ENCODE measurements at regions not wholly inside any gene's neighbourhood (a gene's known extent, or its start where the extent isn't known, plus 50 kb on each side); places are given as distances from the start of the nearest gene placed in this dataset.
"Not testable (repeated sequence)": the region's sequence is repeated elsewhere in the genome, so short reads cannot be mapped to it uniquely, and the experiment has no call there.

DNA sequence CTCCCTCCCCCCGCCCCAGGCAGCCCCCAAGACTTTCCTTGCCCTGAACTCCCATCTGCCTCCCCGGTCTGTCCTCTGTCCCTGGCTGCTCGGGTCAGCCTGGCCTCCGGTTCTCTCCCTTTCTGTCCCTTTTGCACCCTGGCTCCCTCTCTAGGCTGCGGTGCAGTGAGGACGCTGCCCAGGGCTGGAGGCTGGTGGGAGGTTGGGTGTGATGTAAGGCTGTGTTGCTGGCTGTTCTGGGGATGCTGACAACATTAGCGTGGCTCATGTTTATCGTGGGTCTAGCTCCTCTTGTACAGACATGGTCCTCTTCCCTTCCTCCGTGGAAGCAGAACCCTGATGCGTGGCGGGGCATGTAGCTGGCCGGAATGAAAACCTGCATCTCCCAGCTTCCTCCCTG lies 357.5 kb downstream of the CNTNAP3B start:
- DNase-seq; H3K4me3 ChIP-seq (ENCODE audit: low read length); H3K27me3 Mint-ChIP-seq; H3K4me1 ChIP-seq (ENCODE audit: insufficient read depth, low read length); ATAC-seq (ENCODE audit: poor library complexity); POLR2A ChIA-PET; H3K36me3 Mint-ChIP-seq (ENCODE audit: low read depth); H3K9me3 Mint-ChIP-seq; H3K4me3 Mint-ChIP-seq; H3K27ac ChIP-seq (ENCODE audit: low read depth in 1 of 2, low read length in 2 of 2); H3K36me3 ChIP-seq (ENCODE audit: insufficient read depth, low read length); CTCF ChIA-PET; intact Hi-C loops (cut with DNase I, micrococcal nuclease); H3K27ac Mint-ChIP-seq; H3K4me1 Mint-ChIP-seq (ENCODE audit: low read depth); H3K27me3 ChIP-seq (ENCODE audit: control insufficient read depth in 1 of 2, insufficient read depth in 2 of 2, low read length in 2 of 2); H3K9me3 ChIP-seq (ENCODE audit: control insufficient read depth in 1 of 2, insufficient read depth in 1 of 2, low read length in 2 of 2): not testable (repeated sequence)

DNA sequence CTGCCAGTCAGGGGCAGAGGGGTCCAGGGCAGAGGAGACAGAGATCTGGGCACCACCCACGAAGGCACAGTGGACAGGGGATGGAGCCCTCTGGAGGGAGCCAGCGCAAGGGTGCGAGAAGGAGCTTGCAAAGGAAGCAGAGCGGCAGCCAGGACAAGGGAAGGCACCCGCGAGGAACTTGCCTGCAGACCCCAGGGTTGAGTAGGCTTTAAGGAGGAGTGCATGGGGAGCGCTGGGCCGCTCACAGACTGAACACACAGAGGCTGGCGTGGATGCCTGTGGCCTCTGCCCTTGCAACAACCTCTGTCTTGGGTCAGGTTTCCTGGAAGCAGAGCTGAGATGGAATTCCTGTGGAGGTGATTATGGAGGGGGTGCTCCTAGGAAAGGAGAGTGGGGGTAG lies 374.4 kb downstream of the CNTNAP3B start:
- POLR2A ChIA-PET; H3K27me3 ChIP-seq (ENCODE audit: control insufficient read depth in 1 of 2, insufficient read depth in 2 of 2, low read length in 2 of 2); intact Hi-C loops (cut with DNase I, micrococcal nuclease); H3K9me3 Mint-ChIP-seq; CTCF ChIA-PET; H3K4me3 ChIP-seq (ENCODE audit: low read length); H3K36me3 ChIP-seq (ENCODE audit: insufficient read depth, low read length); H3K27ac Mint-ChIP-seq; ATAC-seq (ENCODE audit: poor library complexity); H3K27me3 Mint-ChIP-seq; H3K4me3 Mint-ChIP-seq; H3K9me3 ChIP-seq (ENCODE audit: control insufficient read depth in 1 of 2, insufficient read depth in 1 of 2, low read length in 2 of 2); DNase-seq; H3K27ac ChIP-seq (ENCODE audit: low read depth in 1 of 2, low read length in 2 of 2); H3K36me3 Mint-ChIP-seq (ENCODE audit: low read depth); H3K4me1 ChIP-seq (ENCODE audit: insufficient read depth, low read length); H3K4me1 Mint-ChIP-seq (ENCODE audit: low read depth): not testable (repeated sequence)

DNA sequence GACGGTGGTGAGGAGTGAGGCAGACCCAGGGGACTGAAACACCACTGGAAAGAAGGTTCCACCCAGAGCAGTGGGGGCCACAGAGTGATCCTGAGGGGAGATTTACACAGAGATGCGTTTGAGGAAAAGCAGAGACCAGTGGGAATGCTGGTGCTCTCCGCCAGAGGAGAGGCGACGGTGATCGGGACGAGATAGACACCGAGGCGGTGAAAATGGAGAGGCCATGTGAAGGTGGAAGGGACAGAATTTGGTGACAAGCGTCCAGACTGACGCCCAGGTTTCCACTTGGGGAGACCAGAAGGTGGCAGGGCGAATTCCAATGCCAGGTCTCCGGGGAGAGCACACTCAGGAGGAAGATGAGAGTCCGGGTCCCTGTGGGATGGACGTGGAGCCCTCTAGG lies 374.8 kb downstream of the CNTNAP3B start:
- POLR2A ChIA-PET; H3K27ac Mint-ChIP-seq; H3K9me3 Mint-ChIP-seq; H3K4me1 ChIP-seq (ENCODE audit: insufficient read depth, low read length); H3K4me3 ChIP-seq (ENCODE audit: low read length); H3K4me1 Mint-ChIP-seq (ENCODE audit: low read depth); intact Hi-C loops (cut with DNase I, micrococcal nuclease); H3K27me3 ChIP-seq (ENCODE audit: control insufficient read depth in 1 of 2, insufficient read depth in 2 of 2, low read length in 2 of 2); H3K27ac ChIP-seq (ENCODE audit: low read depth in 1 of 2, low read length in 2 of 2); ATAC-seq (ENCODE audit: poor library complexity); H3K4me3 Mint-ChIP-seq; H3K9me3 ChIP-seq (ENCODE audit: control insufficient read depth in 1 of 2, insufficient read depth in 1 of 2, low read length in 2 of 2); CTCF ChIA-PET; H3K27me3 Mint-ChIP-seq; H3K36me3 Mint-ChIP-seq (ENCODE audit: low read depth); H3K36me3 ChIP-seq (ENCODE audit: insufficient read depth, low read length); DNase-seq: not testable (repeated sequence)

DNA sequence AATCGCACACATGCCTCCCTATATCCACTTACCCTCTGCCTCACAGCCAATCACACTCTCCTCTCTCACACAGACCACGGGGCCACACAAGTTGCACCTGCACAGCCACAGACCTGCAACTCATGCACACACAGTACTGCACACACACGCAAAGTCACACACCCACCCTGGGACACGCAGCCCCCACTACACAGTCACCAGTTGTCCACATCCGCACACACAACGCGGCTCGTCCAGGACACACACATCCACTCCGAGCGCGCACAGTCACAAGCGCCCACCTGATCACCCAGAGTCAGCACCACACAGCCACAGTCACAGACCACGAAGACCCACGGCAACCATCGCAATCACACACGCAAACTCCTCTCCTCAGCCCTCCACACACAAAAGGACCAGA lies 387.3 kb downstream of the CNTNAP3B start:
- intact Hi-C loops (cut with DNase I, micrococcal nuclease); H3K36me3 ChIP-seq (ENCODE audit: insufficient read depth, low read length); CTCF ChIA-PET; H3K4me1 Mint-ChIP-seq (ENCODE audit: low read depth); H3K4me3 Mint-ChIP-seq; H3K27ac Mint-ChIP-seq; H3K9me3 ChIP-seq (ENCODE audit: control insufficient read depth in 1 of 2, insufficient read depth in 1 of 2, low read length in 2 of 2); H3K36me3 Mint-ChIP-seq (ENCODE audit: low read depth); DNase-seq; H3K4me1 ChIP-seq (ENCODE audit: insufficient read depth, low read length); ATAC-seq (ENCODE audit: poor library complexity); H3K4me3 ChIP-seq (ENCODE audit: low read length); H3K9me3 Mint-ChIP-seq; H3K27me3 Mint-ChIP-seq; H3K27ac ChIP-seq (ENCODE audit: low read depth in 1 of 2, low read length in 2 of 2); POLR2A ChIA-PET; H3K27me3 ChIP-seq (ENCODE audit: control insufficient read depth in 1 of 2, insufficient read depth in 2 of 2, low read length in 2 of 2): not testable (repeated sequence)

DNA sequence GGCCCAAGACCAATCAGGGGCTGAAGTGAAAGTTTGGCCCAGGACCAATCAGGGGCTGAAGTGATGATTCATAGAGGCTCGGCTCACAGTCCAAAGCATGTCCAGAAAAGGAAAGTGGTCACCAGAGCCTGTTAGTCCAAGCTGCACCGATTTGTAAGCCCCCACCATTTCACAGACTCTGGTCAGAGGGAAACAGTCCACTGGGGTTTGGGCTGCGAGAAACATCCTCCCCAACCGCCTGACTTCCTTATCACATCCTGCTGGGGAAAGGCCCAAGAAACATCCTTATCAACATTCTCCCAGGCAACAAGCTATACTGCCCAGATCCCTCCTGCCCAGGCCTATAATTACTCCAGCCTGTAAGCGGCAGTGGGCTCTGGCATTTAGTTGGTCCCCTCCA lies 388.1 kb downstream of the CNTNAP3B start:
- H3K27ac ChIP-seq (ENCODE audit: low read depth in 1 of 2, low read length in 2 of 2); CTCF ChIA-PET; H3K9me3 Mint-ChIP-seq; H3K4me3 Mint-ChIP-seq; H3K4me1 ChIP-seq (ENCODE audit: insufficient read depth, low read length); H3K4me1 Mint-ChIP-seq (ENCODE audit: low read depth); H3K27ac Mint-ChIP-seq; DNase-seq; H3K9me3 ChIP-seq (ENCODE audit: control insufficient read depth in 1 of 2, insufficient read depth in 1 of 2, low read length in 2 of 2); H3K27me3 Mint-ChIP-seq; POLR2A ChIA-PET; H3K27me3 ChIP-seq (ENCODE audit: control insufficient read depth in 1 of 2, insufficient read depth in 2 of 2, low read length in 2 of 2); ATAC-seq (ENCODE audit: poor library complexity); H3K36me3 ChIP-seq (ENCODE audit: insufficient read depth, low read length); H3K4me3 ChIP-seq (ENCODE audit: low read length); H3K36me3 Mint-ChIP-seq (ENCODE audit: low read depth); intact Hi-C loops (cut with DNase I, micrococcal nuclease): not testable (repeated sequence)

DNA sequence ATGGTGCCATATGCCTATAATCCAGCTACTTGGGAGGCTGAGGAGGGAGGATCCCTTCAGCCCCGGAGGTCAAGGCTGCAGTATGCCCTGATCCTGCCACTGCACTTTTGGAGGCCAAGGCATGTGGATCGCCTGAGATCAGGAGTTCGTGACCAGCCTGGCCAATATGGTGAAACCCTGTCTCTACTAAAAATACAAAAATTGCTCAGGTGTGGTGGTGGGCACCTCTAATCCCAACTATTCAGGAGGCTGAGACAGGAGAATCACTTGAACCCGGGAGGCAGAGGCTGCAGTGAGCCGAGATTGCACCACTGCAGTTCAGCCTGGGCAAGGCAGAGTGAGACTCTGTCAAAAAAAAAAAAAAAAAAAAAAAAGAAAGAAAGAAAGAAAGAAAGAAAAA lies 390.5 kb downstream of the CNTNAP3B start:
- H3K9me3 ChIP-seq (ENCODE audit: control insufficient read depth in 1 of 2, insufficient read depth in 1 of 2, low read length in 2 of 2); H3K4me3 ChIP-seq (ENCODE audit: low read length); H3K36me3 Mint-ChIP-seq (ENCODE audit: low read depth); intact Hi-C loops (cut with DNase I, micrococcal nuclease); H3K4me1 ChIP-seq (ENCODE audit: insufficient read depth, low read length); ATAC-seq (ENCODE audit: poor library complexity); H3K9me3 Mint-ChIP-seq; H3K27me3 Mint-ChIP-seq; DNase-seq; H3K4me1 Mint-ChIP-seq (ENCODE audit: low read depth); H3K36me3 ChIP-seq (ENCODE audit: insufficient read depth, low read length); POLR2A ChIA-PET; H3K27ac ChIP-seq (ENCODE audit: low read depth in 1 of 2, low read length in 2 of 2); H3K27me3 ChIP-seq (ENCODE audit: control insufficient read depth in 1 of 2, insufficient read depth in 2 of 2, low read length in 2 of 2); CTCF ChIA-PET; H3K4me3 Mint-ChIP-seq; H3K27ac Mint-ChIP-seq: not testable (repeated sequence)

DNA sequence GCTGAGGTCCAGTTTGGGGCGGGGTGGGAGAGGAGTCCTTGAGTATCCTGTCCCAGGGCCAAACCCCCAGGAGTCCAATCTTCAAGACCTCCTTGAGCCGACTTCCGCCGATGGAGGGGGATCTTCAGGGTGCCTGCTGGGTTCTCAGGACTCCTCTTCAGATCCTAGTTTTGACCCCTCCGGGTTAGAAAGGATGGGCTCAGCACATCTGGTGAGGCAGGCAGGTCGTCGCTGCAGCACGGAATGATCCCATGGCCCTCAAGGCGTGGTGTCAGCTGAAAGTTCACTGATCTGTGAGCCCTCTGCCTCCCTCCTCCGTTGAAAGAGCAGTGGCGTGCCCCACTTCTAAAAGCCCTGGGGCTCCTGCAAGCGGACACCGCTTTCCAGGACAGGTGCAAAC lies 430.0 kb downstream of the CNTNAP3B start:
- H3K27me3 Mint-ChIP-seq; intact Hi-C loops (cut with DNase I, micrococcal nuclease); H3K4me1 ChIP-seq (ENCODE audit: insufficient read depth, low read length); H3K9me3 ChIP-seq (ENCODE audit: control insufficient read depth in 1 of 2, insufficient read depth in 1 of 2, low read length in 2 of 2); CTCF ChIA-PET; H3K4me3 Mint-ChIP-seq; H3K4me3 ChIP-seq (ENCODE audit: low read length); H3K9me3 Mint-ChIP-seq; DNase-seq; H3K27me3 ChIP-seq (ENCODE audit: control insufficient read depth in 1 of 2, insufficient read depth in 2 of 2, low read length in 2 of 2); H3K36me3 ChIP-seq (ENCODE audit: insufficient read depth, low read length); POLR2A ChIA-PET; H3K36me3 Mint-ChIP-seq (ENCODE audit: low read depth); H3K4me1 Mint-ChIP-seq (ENCODE audit: low read depth); H3K27ac Mint-ChIP-seq; H3K27ac ChIP-seq (ENCODE audit: low read depth in 1 of 2, low read length in 2 of 2); ATAC-seq (ENCODE audit: poor library complexity): not testable (repeated sequence)

Data from CD4-positive, alpha-beta T cell (primary cell).